Activated CD8-positive, alpha-beta T cell treated with anti-CD3 and anti-CD28 coated beads for 36 hours (primary cell): ENCODE measurements at regions not wholly inside any gene's neighbourhood (a gene's known extent, or its start where the extent isn't known, plus 50 kb on each side); places are given as distances from the start of the nearest gene placed in this dataset.

Experiments used
- ATAC-seq: fragments of 200-7000 bp; cut with Tn5 transposase; one replicate; pipeline ENCODE4 v1.10.0; 2021; ENCODE audit warnings: mild to moderate bottlenecking, moderate library complexity
- CTCF ChIA-PET: fragments of 350-600 bp; sonication (Branson Sonifier 250); formaldehyde crosslinking; loops from one replicate; lab custom pipeline; 2021; ENCODE audit warnings: antibody characterized with exemption; lab: Charles Lee
- POLR2A ChIA-PET: fragments of 350-600 bp; sonication (Branson Sonifier 250); formaldehyde crosslinking; loops from one replicate; lab custom pipeline; 2021; ENCODE audit warnings: antibody characterized with exemption; lab: Charles Lee
- DNase-seq: peaks from one replicate; pipeline ENCODE4 v3.0.0-alpha.2; 2020
- H3K27ac Mint-ChIP-seq: one replicate; pipeline ENCODE4 v1.8.0; 2021; ENCODE audit warnings: mild to moderate bottlenecking, mixed read lengths
- H3K27me3 Mint-ChIP-seq: one replicate; pipeline ENCODE4 v1.8.0; 2021; ENCODE audit warnings: mixed read lengths
- H3K36me3 Mint-ChIP-seq: one replicate; pipeline ENCODE4 v1.8.0; 2021; ENCODE audit warnings: low read depth, mixed read lengths
- H3K4me1 Mint-ChIP-seq: one replicate; pipeline ENCODE4 v1.8.0; 2021; ENCODE audit warnings: low read depth, mixed read lengths
- H3K4me3 Mint-ChIP-seq: one replicate; pipeline ENCODE4 v1.8.0; 2021; ENCODE audit warnings: mild to moderate bottlenecking, moderate library complexity, mixed read lengths
- H3K9me3 Mint-ChIP-seq: one replicate; pipeline ENCODE4 v1.8.0; 2021; ENCODE audit warnings: mixed read lengths
- CTCF ChIP-seq: fragments of 200-600 bp; IDR thresholded peaks from one replicate; pipeline ENCODE4 v1.8.0; 2022; ENCODE audit warnings: antibody characterized with exemption, mild to moderate bottlenecking
- intact Hi-C: fragments of 100-400 bp; cut with micrococcal nuclease; formaldehyde crosslinking; loops from one replicate; pipeline ENCODE4 v1.10.0; 2022

GRCh38 chr4:19092797-19093196, 1071.2 kb upstream of the LCORL start:
- CTCF ChIA-PET = no interaction called here
- peaks cover 9% of the 10 kb centered on the region for H3K9me3 Mint-ChIP-seq
- ATAC-seq (no peak), DNase-seq (no peak)
- TF ChIP-seq CTCF = no peak
- H3K36me3 Mint-ChIP-seq = no peaks in the 10 kb centered on the region
- H3K4me3 Mint-ChIP-seq = no peak overlapping the region
- H3K27me3 Mint-ChIP-seq = no peaks in the 10 kb centered on the region
- H3K27ac Mint-ChIP-seq = no peak overlapping the region
- H3K4me1 Mint-ChIP-seq = no peaks in the 10 kb centered on the region
- POLR2A ChIA-PET = no interaction called here
- intact Hi-C loops = no loop called here

- Mint-ChIP-seq H3K27ac (no peak overlapping the region), H3K9me3 (peaks cover 7% of the 10 kb centered on the region), H3K4me3 (no peak overlapping the region), H3K4me1 (no peaks in the 10 kb centered on the region), H3K36me3 (no peaks in the 10 kb centered on the region), H3K27me3 (no peaks in the 10 kb centered on the region)
- ATAC-seq = no peak
- intact Hi-C loops = no loop called here
- no peak for TF ChIP-seq CTCF
- no peak for DNase-seq
- CTCF ChIA-PET = no interaction called here
- POLR2A ChIA-PET = no interaction called here
Measured at GRCh38 chr4:19074036-19074435, 1052.5 kb upstream of the LCORL start.

GRCh38 chr4:19063662-19064061, 1042.1 kb upstream of the LCORL start:
- POLR2A ChIA-PET = no interaction called here
- no peak for TF ChIP-seq CTCF

GRCh38 chr4:19054916-19055315, 1033.4 kb upstream of the LCORL start:
- Mint-ChIP-seq H3K27ac (no peak overlapping the region), H3K36me3 (no peaks in the 10 kb centered on the region), H3K4me3 (no peak overlapping the region), H3K4me1 (no peaks in the 10 kb centered on the region), H3K9me3 (no peaks in the 10 kb centered on the region), H3K27me3 (no peaks in the 10 kb centered on the region)
- intact Hi-C loops = no loop called here
- CTCF ChIA-PET = no interaction called here
- POLR2A ChIA-PET = no interaction called here
- DNase-seq = no peak
- no peak for TF ChIP-seq CTCF
- ATAC-seq = no peak

More at GRCh38 chr4:19063662-19064061, 1042.1 kb upstream of the LCORL start:
- DNase-seq (no peak), ATAC-seq (no peak)
- H3K36me3 Mint-ChIP-seq = no peaks in the 10 kb centered on the region
- H3K27me3 Mint-ChIP-seq = no peaks in the 10 kb centered on the region
- no peaks in the 10 kb centered on the region for H3K4me1 Mint-ChIP-seq
- H3K4me3 Mint-ChIP-seq = no peak overlapping the region
- CTCF ChIA-PET = no interaction called here
- H3K9me3 Mint-ChIP-seq = peaks cover 24% of the 10 kb centered on the region
- H3K27ac Mint-ChIP-seq = no peak overlapping the region
- intact Hi-C loops = no loop called here

- DNase-seq = no peak
- Mint-ChIP-seq H3K36me3 (no peaks in the 10 kb centered on the region), H3K27ac (no peak overlapping the region), H3K9me3 (peaks cover 3% of the 10 kb centered on the region), H3K4me1 (no peaks in the 10 kb centered on the region), H3K4me3 (no peak overlapping the region), H3K27me3 (no peaks in the 10 kb centered on the region)
- ChIA-PET CTCF (no interaction called here), POLR2A (no interaction called here)
- intact Hi-C loops = no loop called here
- no peak for TF ChIP-seq CTCF
- no peak for ATAC-seq
Measured at GRCh38 chr4:19051831-19052230, 1030.3 kb upstream of the LCORL start.
